Uterus (tissue), 3 donors: ENCODE measurements at regions not wholly inside any gene's neighbourhood (a gene's known extent, or its start where the extent isn't known, plus 50 kb on each side); places are given as distances from the start of the nearest gene placed in this dataset.

ENCODE experiments used
- DNase-seq, 2 donors: peaks; one replicate each; pipeline ENCODE4 v3.0.0-alpha.2; 2019 to 2020
- H3K27ac ChIP-seq, 2 donors: fragments of 200-600 bp; sonication (generic); 1 replicate in 1 of 2; 2 replicates in 1 of 2; pipeline ENCODE4 v1.5.1; 2016 to 2018
- H3K27me3 ChIP-seq, 2 donors: fragments of 200-600 bp; sonication (generic); one replicate each; pipeline ENCODE4 v1.5.1; 2018 to 2019; ENCODE audit warnings: control low read depth in 1 of 2
- H3K36me3 ChIP-seq, 2 donors: fragments of 200-600 bp; sonication (generic); one replicate each; pipeline ENCODE4 v1.5.1; 2019; ENCODE audit warnings: control low read depth in 1 of 2
- H3K4me1 ChIP-seq, 2 donors: fragments of 200-600 bp; sonication (generic); one replicate each; pipeline ENCODE4 v1.5.1; 2018 to 2019; ENCODE audit warnings: control low read depth in 1 of 2
- H3K4me3 ChIP-seq, 2 donors: fragments of 200-600 bp; sonication (generic); 1 replicate in 1 of 2; 2 replicates in 1 of 2; pipeline ENCODE4 v1.5.1; 2018 to 2019; ENCODE audit warnings: mild to moderate bottlenecking in 1 of 2
- H3K9me3 ChIP-seq, 2 donors: fragments of 200-600 bp; sonication (generic); one replicate each; pipeline ENCODE4 v1.5.1; 2019; ENCODE audit warnings: control low read depth in 1 of 2
- CTCF ChIP-seq, 4 experiments: fragments of 200-600 bp in 2 of 4; fragments of 450-650 bp in 2 of 4; sonication (generic) in 2 of 4; IDR thresholded peaks; one replicate each; pipeline ENCODE4 v1.5.1; 2016 to 2019; ENCODE audit warnings: antibody characterized with exemption in 4 of 4, mild to moderate bottlenecking in 2 of 4, moderate library complexity in 1 of 4
- POLR2A ChIP-seq, 2 donors: fragments of 450-650 bp; IDR thresholded peaks; one replicate each; pipeline ENCODE4 v1.6.1; 2016; ENCODE audit warnings: antibody characterized with exemption in 2 of 2, mild to moderate bottlenecking in 1 of 2, moderate library complexity in 1 of 2
- intact Hi-C: fragments of 100-400 bp; cut with DNase I; formaldehyde crosslinking; loops from one replicate; pipeline ENCODE4 v1.15.1; 2023; ENCODE audit warnings: low total_unique reads
- donor health status: DM: yes; HTN: yes; CAD: no.

GRCh38 chr1:217182992-217183391 is 447.9 kb downstream of the GPATCH2 start:
- Histone ChIP-seq H3K36me3 (no peaks in the 10 kb centered on the region), H3K4me1 (no peaks in the 10 kb centered on the region), H3K27me3 (no peaks in the 10 kb centered on the region), H3K27ac (no peak overlapping the region), H3K9me3 (no peaks in the 10 kb centered on the region), H3K4me3 (no peak overlapping the region)
- DNase-seq: no peak
- intact Hi-C loops: no loop called here
- TF ChIP-seq CTCF (IDR thresholded peaks at IDR 0.05): no peak
- no peak for TF ChIP-seq POLR2A (IDR thresholded peaks at IDR 0.05)

- intact Hi-C loops: no loop called here
- Histone ChIP-seq H3K27ac (no peak overlapping the region), H3K27me3 (no peaks in the 10 kb centered on the region), H3K4me1 (no peaks in the 10 kb centered on the region), H3K9me3 (no peaks in the 10 kb centered on the region), H3K36me3 (no peaks in the 10 kb centered on the region), H3K4me3 (no peak overlapping the region)
- TF ChIP-seq POLR2A (IDR thresholded peaks at IDR 0.05) (no peak), CTCF (IDR thresholded peaks at IDR 0.05) (no peak)
- DNase-seq: no peak
Observed at GRCh38 chr1:217181756-217182155, 449.1 kb downstream of the GPATCH2 start.

- no peaks in the 10 kb centered on the region for H3K27me3 ChIP-seq
- intact Hi-C loops: no loop called here
- no peak overlapping the region for H3K27ac ChIP-seq
- H3K4me3 ChIP-seq: no peak overlapping the region
- no peaks in the 10 kb centered on the region for H3K9me3 ChIP-seq
- H3K36me3 ChIP-seq: no peaks in the 10 kb centered on the region
- H3K4me1 ChIP-seq: no peaks in the 10 kb centered on the region
- DNase-seq: no peak
- TF ChIP-seq POLR2A (IDR thresholded peaks at IDR 0.05) (no peak), CTCF (IDR thresholded peaks at IDR 0.05) (no peak)
Observed at GRCh38 chr1:217181176-217181746, 449.6 kb downstream of the GPATCH2 start.

GRCh38 chr1:217180443-217180842 is 450.4 kb downstream of the GPATCH2 start:
- intact Hi-C loops: no loop called here

GRCh38 chr1:217164403-217164802 is 441.2 kb upstream of the ESRRG start:
- H3K4me1 ChIP-seq: no peaks in the 10 kb centered on the region
- H3K36me3 ChIP-seq: no peaks in the 10 kb centered on the region
- H3K27me3 ChIP-seq: no peaks in the 10 kb centered on the region
- DNase-seq: no peak
- intact Hi-C loops: no loop called here
- no peak for TF ChIP-seq POLR2A (IDR thresholded peaks at IDR 0.05)
- no peak for TF ChIP-seq CTCF (IDR thresholded peaks at IDR 0.05)
- no peak overlapping the region for H3K27ac ChIP-seq
- no peaks in the 10 kb centered on the region for H3K9me3 ChIP-seq
- no peak overlapping the region for H3K4me3 ChIP-seq

More at GRCh38 chr1:217180443-217180842, 450.4 kb downstream of the GPATCH2 start:
- Histone ChIP-seq H3K27ac (no peak overlapping the region), H3K36me3 (no peaks in the 10 kb centered on the region), H3K27me3 (no peaks in the 10 kb centered on the region), H3K9me3 (no peaks in the 10 kb centered on the region), H3K4me1 (no peaks in the 10 kb centered on the region), H3K4me3 (no peak overlapping the region)
- no peak for TF ChIP-seq POLR2A (IDR thresholded peaks at IDR 0.05)
- no peak for TF ChIP-seq CTCF (IDR thresholded peaks at IDR 0.05)
- no peak for DNase-seq
